Neural progenitor cell (in vitro differentiated cells): ENCODE measurements at regions not wholly inside any gene's neighbourhood (a gene's known extent, or its start where the extent isn't known, plus 50 kb on each side); places are given as distances from the start of the nearest gene placed in this dataset.

Experiments used
- EZH2 ChIP-seq: fragments of 200-600 bp; sonication (generic); IDR thresholded peaks from 2 replicates; pipeline ENCODE4 v1.6.1; 2017; ENCODE audit warnings: antibody characterized with exemption, mild to moderate bottlenecking, moderate library complexity
- TF ChIP-seq, protein P1 (sequence below): fragments of 200-600 bp; sonication (generic); IDR thresholded peaks from 2 replicates; pipeline ENCODE4 v1.5.1; 2017; ENCODE audit warnings: antibody characterized with exemption, mild to moderate bottlenecking

DNA sequence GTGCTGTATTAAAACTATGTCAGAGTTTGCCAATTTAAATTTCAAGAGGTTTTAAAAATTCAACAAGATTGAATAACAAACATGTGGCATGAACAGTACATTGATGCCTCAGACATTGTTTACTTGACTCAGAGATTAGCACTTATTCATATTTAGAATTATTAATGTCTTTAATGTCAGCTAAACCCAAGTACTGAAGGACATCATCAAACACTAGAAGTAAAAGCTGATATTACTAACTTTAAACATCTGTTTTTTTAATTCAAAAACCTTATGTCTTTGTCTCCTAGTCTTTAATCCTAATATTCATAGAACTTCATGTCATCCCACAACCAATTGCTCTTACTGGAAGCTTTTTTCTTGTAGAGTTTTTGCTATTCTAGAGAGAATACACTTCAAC lies 406.2 kb upstream of the PCDH7 start:
- TF ChIP-seq EZH2 = no peak
- TF ChIP-seq, protein P1, sequence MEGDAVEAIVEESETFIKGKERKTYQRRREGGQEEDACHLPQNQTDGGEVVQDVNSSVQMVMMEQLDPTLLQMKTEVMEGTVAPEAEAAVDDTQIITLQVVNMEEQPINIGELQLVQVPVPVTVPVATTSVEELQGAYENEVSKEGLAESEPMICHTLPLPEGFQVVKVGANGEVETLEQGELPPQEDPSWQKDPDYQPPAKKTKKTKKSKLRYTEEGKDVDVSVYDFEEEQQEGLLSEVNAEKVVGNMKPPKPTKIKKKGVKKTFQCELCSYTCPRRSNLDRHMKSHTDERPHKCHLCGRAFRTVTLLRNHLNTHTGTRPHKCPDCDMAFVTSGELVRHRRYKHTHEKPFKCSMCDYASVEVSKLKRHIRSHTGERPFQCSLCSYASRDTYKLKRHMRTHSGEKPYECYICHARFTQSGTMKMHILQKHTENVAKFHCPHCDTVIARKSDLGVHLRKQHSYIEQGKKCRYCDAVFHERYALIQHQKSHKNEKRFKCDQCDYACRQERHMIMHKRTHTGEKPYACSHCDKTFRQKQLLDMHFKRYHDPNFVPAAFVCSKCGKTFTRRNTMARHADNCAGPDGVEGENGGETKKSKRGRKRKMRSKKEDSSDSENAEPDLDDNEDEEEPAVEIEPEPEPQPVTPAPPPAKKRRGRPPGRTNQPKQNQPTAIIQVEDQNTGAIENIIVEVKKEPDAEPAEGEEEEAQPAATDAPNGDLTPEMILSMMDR = no peak
